ENCODE measurements at regions not wholly inside any gene's neighbourhood (a gene's known extent, or its start where the extent isn't known, plus 50 kb on each side); places are given as distances from the start of the nearest gene placed in this dataset.

GRCh38 chr3:194994551-194994981, 276.4 kb downstream of the XXYLT1 start:
- in situ Hi-C loops (cut with MboI; ENCODE audit: low sequenced_read_pairs), result no loop called here
- ATAC-seq (ENCODE audit: low read depth), result no peak
- POLR2A ChIA-PET (ENCODE audit: unreplicated experiment), result no interaction called here

More at GRCh38 chr3:194994551-194994981, 276.4 kb downstream of the XXYLT1 start:
- Histone ChIP-seq H3K9me1 (ENCODE audit: insufficient read depth, low read length) (no peaks in the 10 kb centered on the region), H3K27ac (ENCODE audit: insufficient read depth, low read length) (no peak overlapping the region), H3K23ac (ENCODE audit: low read depth, low read length) (no peak overlapping the region), H2BK15ac (ENCODE audit: low read depth, low read length) (no peak overlapping the region), H3K79me1 (ENCODE audit: low read depth in 1 of 2, low read length in 2 of 2) (no peaks in the 10 kb centered on the region), H3K56ac (ENCODE audit: extremely low read depth, insufficient read depth, low read length) (no peak overlapping the region), H3K18ac (ENCODE audit: low read depth, low read length) (no peak overlapping the region), H2BK20ac (ENCODE audit: low read depth, low read length) (no peak overlapping the region), H3K4me3 (ENCODE audit: insufficient read depth, low read depth, low read length) (no peak overlapping the region), H3K27me3 (ENCODE audit: control insufficient read depth, insufficient read depth, low read length) (peaks cover 35% of the 10 kb centered on the region), H3K14ac (replicated peaks; ENCODE audit: low read depth, low read length) (no peak overlapping the region), H2AK5ac (ENCODE audit: low read depth, low read length) (no peak overlapping the region), H3K9me3 (ENCODE audit: control insufficient read depth, insufficient read depth, low read length) (no peaks in the 10 kb centered on the region), H4K5ac (ENCODE audit: low read depth, low read length) (no peak overlapping the region), H3K4me1 (ENCODE audit: control insufficient read depth, insufficient read depth, low read length) (no peaks in the 10 kb centered on the region), H3K36me3 (ENCODE audit: control insufficient read depth, insufficient read depth, low read length) (no peaks in the 10 kb centered on the region), H3K9ac (ENCODE audit: low read depth, low read length) (no peak overlapping the region), H2AFZ (replicated peaks; ENCODE audit: low read length, poor library complexity) (no peak overlapping the region), H2BK120ac (ENCODE audit: low read depth, low read length) (no peak overlapping the region), H4K20me1 (ENCODE audit: insufficient read depth, low read length) (no peaks in the 10 kb centered on the region), H2AK9ac (replicated peaks; ENCODE audit: low read depth, low read length, poor library complexity) (no peak overlapping the region), H4K8ac (ENCODE audit: low read depth in 2 of 2, low read length in 2 of 2) (no peak overlapping the region), H3K4ac (ENCODE audit: low read depth, low read length) (no peak overlapping the region), H2BK5ac (ENCODE audit: low read depth, low read length, poor library complexity, severe bottlenecking) (no peak overlapping the region), H4K91ac (ENCODE audit: insufficient read depth, low read depth, low read length) (no peak overlapping the region), H3K4me2 (ENCODE audit: low read depth, low read length) (no peak overlapping the region)
- DNase-seq, result no peak
- CTCF ChIA-PET, result no interaction called here
- 43% methylated on average over 2 of the region's 6 CpGs; no CpG with 5 or more reads in 1 of the 2 experiments for WGBS, 2 experiments (ENCODE audit: extremely low coverage in 2 of 2, insufficient read length in 1 of 2)
- TF ChIP-seq RAD21 (IDR thresholded peaks at IDR 0.05; ENCODE audit: low read length), result no peak
- no peak for TF ChIP-seq SMC3 (IDR thresholded peaks at IDR 0.05; ENCODE audit: low read depth, low read length)
- no peak for TF ChIP-seq POLR2A (IDR thresholded peaks at IDR 0.05; ENCODE audit: low read depth, low read length)
- no peak for TF ChIP-seq CEBPB (IDR thresholded peaks at IDR 0.05; ENCODE audit: low read depth, low read length)
- TF ChIP-seq BHLHE40 (IDR thresholded peaks at IDR 0.05; ENCODE audit: low read depth, low read length), result no peak
- TF ChIP-seq ELK1 (IDR thresholded peaks at IDR 0.05; ENCODE audit: borderline replicate concordance, low read depth, low read length), result no peak
- no peak for TF ChIP-seq FOS (IDR thresholded peaks at IDR 0.05; ENCODE audit: low read depth, low read length)
- TF ChIP-seq RFX5 (IDR thresholded peaks at IDR 0.05; ENCODE audit: low read depth, low read length), result no peak
- TF ChIP-seq RCOR1 (IDR thresholded peaks at IDR 0.05; ENCODE audit: insufficient replicate concordance, low read length), result no peak
- no peak for TF ChIP-seq MAFK (IDR thresholded peaks at IDR 0.05; ENCODE audit: low read depth, low read length)
- TF ChIP-seq MAZ (IDR thresholded peaks at IDR 0.05; ENCODE audit: borderline replicate concordance, low read depth, low read length), result no peak
- TF ChIP-seq USF2 (IDR thresholded peaks at IDR 0.05; ENCODE audit: low read depth, low read length), result no peak
- TF ChIP-seq MXI1 (IDR thresholded peaks at IDR 0.05; ENCODE audit: borderline replicate concordance, low read depth, low read length), result no peak
- TF ChIP-seq CHD1 (IDR thresholded peaks at IDR 0.05; ENCODE audit: low read depth, low read length), result no peak
- TF ChIP-seq CTCF (conservative IDR thresholded peaks at IDR 0.05; ENCODE audit: low read depth, low read length), result no peak
- no peak for TF ChIP-seq NFE2L2 (IDR thresholded peaks at IDR 0.05; ENCODE audit: low read depth, low read length)
- dilution Hi-C loops (cut with HindIII; ENCODE audit: low sequenced_read_pairs, unreplicated experiment), result no loop called here
- BruUV-seq (replicated peaks), result no TSS peak
- intact Hi-C loops (cut with micrococcal nuclease), result no loop called here

All from IMR-90 (cell line).